CD14-positive monocyte (primary cell): ENCODE measurements at regions not wholly inside any gene's neighbourhood (a gene's known extent, or its start where the extent isn't known, plus 50 kb on each side); places are given as distances from the start of the nearest gene placed in this dataset.

Source experiments
- DNase-seq, 3 donors: peaks; one replicate each; pipeline ENCODE4 v3.0.0-alpha.2; 2011 to 2022
- H2AFZ ChIP-seq: 2 replicates; pipeline ENCODE4 v1.6.0; 2012; ENCODE audit warnings: mild to moderate bottlenecking, low read depth, low read length, inconsistent platforms; ENCODE audit not compliant: insufficient read depth, poor library complexity, severe bottlenecking
- H3K27ac ChIP-seq, 2 donors: 1 replicate in 1 of 2; 2 replicates in 1 of 2; pipeline ENCODE4 v1.5.1; 2012 to 2013; ENCODE audit warnings: low read length in 2 of 2, control low read depth in 1 of 2, inconsistent platforms in 1 of 2, low read depth in 1 of 2, mild to moderate bottlenecking in 1 of 2
- H3K27me3 ChIP-seq, 2 donors: one replicate each; pipeline versions ENCODE4 v1.6.0 to v1.6.1; 2011 to 2013; ENCODE audit warnings: low read length in 2 of 2; ENCODE audit not compliant: control insufficient read depth in 2 of 2, insufficient read depth in 2 of 2
- H3K36me3 ChIP-seq, 2 donors: replicated peaks in 1 of 2; 1 replicate in 1 of 2; 2 replicates in 1 of 2; pipeline versions ENCODE4 v1.5.1 to v1.6.1; 2012 to 2013; ENCODE audit warnings: low read length in 2 of 2, control low read depth in 1 of 2, inconsistent platforms in 1 of 2, mild to moderate bottlenecking in 1 of 2; ENCODE audit not compliant: insufficient read depth in 2 of 2, control insufficient read depth in 1 of 2
- H3K4me1 ChIP-seq, 2 donors: 1 replicate in 1 of 2; 2 replicates in 1 of 2; pipeline versions ENCODE4 v1.5.1 to v1.6.1; 2012 to 2013; ENCODE audit warnings: low read length in 2 of 2, control low read depth in 1 of 2, inconsistent platforms in 1 of 2, mild to moderate bottlenecking in 1 of 2, moderate library complexity in 1 of 2; ENCODE audit not compliant: insufficient read depth in 2 of 2, control insufficient read depth in 1 of 2
- H3K4me2 ChIP-seq: replicated peaks from 2 replicates; pipeline ENCODE3; 2012; ENCODE audit warnings: low read length, moderate library complexity, mild to moderate bottlenecking; ENCODE audit not compliant: poor library complexity, severe bottlenecking; ENCODE audit errors: extremely low read depth
- H3K4me3 ChIP-seq, 3 experiments: fragments of 200-600 bp in 1 of 3; sonication (generic) in 1 of 3; replicated peaks in 1 of 3; 1 replicate in 2 of 3; 2 replicates in 1 of 3; pipeline ENCODE4 v1.5.1; 2011 to 2013; ENCODE audit warnings: low read length in 3 of 3, mild to moderate bottlenecking in 3 of 3, control low read depth in 2 of 3, low read depth in 2 of 3, inconsistent platforms in 1 of 3, moderate library complexity in 1 of 3
- H3K79me2 ChIP-seq: 2 replicates; pipeline ENCODE4 v1.6.0; 2012; ENCODE audit warnings: mild to moderate bottlenecking, control low read depth, inconsistent platforms, low read length, moderate library complexity; ENCODE audit not compliant: insufficient read depth
- H3K9ac ChIP-seq: 2 replicates; pipeline ENCODE4 v1.6.0; 2017; ENCODE audit warnings: low read length, mild to moderate bottlenecking; ENCODE audit not compliant: insufficient read depth, poor library complexity, severe bottlenecking
- H3K9me3 ChIP-seq, 2 donors: replicated peaks in 1 of 2; 1 replicate in 1 of 2; 2 replicates in 1 of 2; pipeline versions ENCODE4 v1.5.1 to v1.6.1; 2012 to 2013; ENCODE audit warnings: low read length in 2 of 2, control low read depth in 1 of 2; ENCODE audit not compliant: control insufficient read depth in 1 of 2, insufficient read depth in 1 of 2
- H4K20me1 ChIP-seq: 2 replicates; pipeline ENCODE4 v1.6.0; 2012; ENCODE audit warnings: mild to moderate bottlenecking, low read length, control low read depth, moderate library complexity; ENCODE audit not compliant: insufficient read depth
- H3K27ac Mint-ChIP-seq, 7 donors: one replicate each; pipeline ENCODE4 v1.8.0; 2020; ENCODE audit warnings: mild to moderate bottlenecking in 7 of 7, mixed read lengths in 7 of 7, moderate library complexity in 6 of 7, inconsistent platforms in 2 of 7
- H3K27me3 Mint-ChIP-seq, 3 donors: one replicate each; pipeline ENCODE4 v1.8.0; 2021 to 2022; ENCODE audit warnings: low read depth in 3 of 3, mild to moderate bottlenecking in 3 of 3, mixed read lengths in 3 of 3, moderate library complexity in 3 of 3, inconsistent platforms in 1 of 3
- H3K36me3 Mint-ChIP-seq, 2 donors: one replicate each; pipeline ENCODE4 v1.8.0; 2020; ENCODE audit warnings: mixed read lengths in 2 of 2, inconsistent platforms in 1 of 2, mild to moderate bottlenecking in 1 of 2
- H3K4me1 Mint-ChIP-seq: one replicate; pipeline ENCODE4 v1.8.0; 2020; ENCODE audit warnings: mild to moderate bottlenecking, mixed read lengths
- H3K4me3 Mint-ChIP-seq, 2 donors: one replicate each; pipeline ENCODE4 v1.8.0; 2020; ENCODE audit warnings: mild to moderate bottlenecking in 2 of 2, mixed read lengths in 2 of 2, moderate library complexity in 1 of 2
- H3K9me3 Mint-ChIP-seq, 7 donors: one replicate each; pipeline ENCODE4 v1.8.0; 2020 to 2022; ENCODE audit warnings: mixed read lengths in 7 of 7, mild to moderate bottlenecking in 6 of 7, moderate library complexity in 6 of 7, inconsistent platforms in 2 of 7
- CTCF ChIP-seq: fragments of 200-600 bp; IDR thresholded peaks from one replicate; pipeline ENCODE4 v1.8.0; 2022; ENCODE audit warnings: antibody characterized with exemption, mild to moderate bottlenecking
- WGBS: methylation state at CpG from one replicate; pipeline ENCODE4 v1.1.5; 2013; ENCODE audit warnings: missing lambda C conversion rate; ENCODE audit not compliant: insufficient coverage; 5-methylcytosine and 5-hydroxymethylcytosine counted together
- intact Hi-C, 2 donors: fragments of 100-400 bp; cut with micrococcal nuclease; formaldehyde crosslinking; loops; one replicate each; pipeline versions ENCODE4 v1.15.0 to v1.15.1; 2023

- Histone ChIP-seq H3K27me3 (no peaks in the 10 kb centered on the region), H3K36me3 (no peaks in the 10 kb centered on the region), H2AFZ (no peak overlapping the region), H4K20me1 (no peaks in the 10 kb centered on the region), H3K27ac (no peak overlapping the region), H3K79me2 (no peaks in the 10 kb centered on the region), H3K4me3 (no peak overlapping the region), H3K9me3 (no peaks in the 10 kb centered on the region), H3K4me2 (no peak overlapping the region), H3K4me1 (no peaks in the 10 kb centered on the region), H3K9ac (no peak overlapping the region)
- no peak for TF ChIP-seq CTCF
- Mint-ChIP-seq H3K4me3 (no peak overlapping the region), H3K4me1 (peaks cover 1% of the 10 kb centered on the region), H3K27ac (no peak overlapping the region), H3K36me3 (no peaks in the 10 kb centered on the region), H3K9me3 (no peaks in the 10 kb centered on the region), H3K27me3 (peaks cover 0 to 4% (median 2%) of the 10 kb centered on the region in 3 donors)
- 100% methylated on average over 1 of the region's 2 CpGs for WGBS
- intact Hi-C loops, result no loop called here
- DNase-seq, result no peak
Observed at GRCh38 chr11:128391811-128392210, 195.5 kb downstream of the ETS1 start.

GRCh38 chr11:128390246-128390645, 197.1 kb downstream of the ETS1 start:
- H3K4me3 Mint-ChIP-seq, result no peak overlapping the region
- peaks cover 0 to 2% (median 2%) of the 10 kb centered on the region in 3 donors for H3K27me3 Mint-ChIP-seq
- H3K79me2 ChIP-seq, result no peaks in the 10 kb centered on the region
- H3K27ac Mint-ChIP-seq, result no peak overlapping the region
- H4K20me1 ChIP-seq, result no peaks in the 10 kb centered on the region
- no peaks in the 10 kb centered on the region for H3K4me1 ChIP-seq
- no peak for TF ChIP-seq CTCF
- H3K9me3 ChIP-seq, result no peaks in the 10 kb centered on the region
- no peaks in the 10 kb centered on the region for H3K36me3 ChIP-seq
- H3K4me3 ChIP-seq, result no peak overlapping the region
- H3K36me3 Mint-ChIP-seq, result no peaks in the 10 kb centered on the region
- peaks cover 1% of the 10 kb centered on the region for H3K4me1 Mint-ChIP-seq
- WGBS, result no CpG with 5 or more reads among the region's 1 CpG
- peaks cover 0 to 4% (median 0%) of the 10 kb centered on the region in 7 donors for H3K9me3 Mint-ChIP-seq
- H3K27ac ChIP-seq, result no peak overlapping the region
- H3K4me2 ChIP-seq, result no peak overlapping the region
- intact Hi-C loops, result no loop called here
- H2AFZ ChIP-seq, result no peak overlapping the region
- no peak for DNase-seq
- H3K9ac ChIP-seq, result no peak overlapping the region
- no peaks in the 10 kb centered on the region for H3K27me3 ChIP-seq
